ENCODE measurements at regions not wholly inside any gene's neighbourhood (a gene's known extent, or its start where the extent isn't known, plus 50 kb on each side); places are given as distances from the start of the nearest gene placed in this dataset.

DNA sequence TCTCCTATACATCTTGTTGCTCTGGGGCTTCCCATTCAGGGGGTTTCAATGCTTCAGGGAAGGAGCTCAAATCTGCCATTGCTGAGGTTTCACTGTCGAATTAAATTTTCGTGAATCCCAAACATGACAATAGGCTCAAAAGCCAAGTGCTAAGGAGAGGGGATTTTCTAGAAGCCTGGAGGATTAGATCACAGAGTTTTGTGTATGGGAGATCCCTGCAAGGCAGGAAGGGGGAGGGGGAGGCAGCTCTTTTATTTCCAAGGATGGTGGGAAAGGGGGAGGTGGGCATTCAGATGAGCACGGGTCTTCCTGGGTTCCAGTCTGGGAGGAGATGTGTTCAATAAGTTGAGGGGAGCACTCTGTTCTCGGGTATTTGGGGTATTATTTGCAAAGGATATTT lies 69.9 kb upstream of the DLG1 start:
- H3K14ac ChIP-seq (ENCODE audit: insufficient read length) = no peak overlapping the region
- WGBS, 2 experiments (ENCODE audit: extremely low coverage in 1 of 2, insufficient coverage in 1 of 2, insufficient read length in 1 of 2, insufficient replicate concordance in 2 of 2, low coverage in 1 of 2, low lambda C conversion rate in 2 of 2, missing lambda C conversion rate in 1 of 2) = 62% methylated on average over 4 of the region's 4 CpGs; no CpG with 5 or more reads in 1 of the 2 experiments
- no peak overlapping the region for H4K91ac ChIP-seq (replicated peaks; ENCODE audit: insufficient read length, low read length)
- TF ChIP-seq, protein P1, sequence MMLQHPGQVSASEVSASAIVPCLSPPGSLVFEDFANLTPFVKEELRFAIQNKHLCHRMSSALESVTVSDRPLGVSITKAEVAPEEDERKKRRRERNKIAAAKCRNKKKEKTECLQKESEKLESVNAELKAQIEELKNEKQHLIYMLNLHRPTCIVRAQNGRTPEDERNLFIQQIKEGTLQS (IDR thresholded peaks at IDR 0.05; ENCODE audit: insufficient read depth, low read depth, low read length) = no peak
- TF ChIP-seq RFX5 (IDR thresholded peaks at IDR 0.05; ENCODE audit: borderline replicate concordance, low read depth, low read length) = no peak
- TF ChIP-seq SIN3A (conservative IDR thresholded peaks at IDR 0.05 in 1 of 2, IDR thresholded peaks at IDR 0.05 in 1 of 2; ENCODE audit: low read depth in 1 of 2, low read length in 2 of 2) = no peak
- no peak for TF ChIP-seq SRF (IDR thresholded peaks at IDR 0.05; ENCODE audit: low read depth, low read length)
- no peak for TF ChIP-seq CTBP2 (IDR thresholded peaks at IDR 0.05; ENCODE audit: borderline replicate concordance, insufficient read depth, insufficient read length, low read length)
- H3K27ac ChIP-seq (ENCODE audit: low read depth, low read length) = no peak overlapping the region
- no peak overlapping the region for H3K18ac ChIP-seq (ENCODE audit: extremely low read depth, low read length)
- CTCF ChIA-PET (ENCODE audit: partially characterized antibody) = interaction anchor here (1.0 to 2.6 kb wide), 4 partner anchors 15 to 134 kb away, joined by 3 to 12 read pairs (median 4); no protein-coding TSS in a partner anchor
- H2BK20ac ChIP-seq (ENCODE audit: low read length) = no peak overlapping the region
- no peak overlapping the region for H3K4me3 ChIP-seq (ENCODE audit: extremely low read depth in 1 of 4, insufficient read depth in 2 of 4, low read depth in 3 of 4, low read length in 4 of 4)
- FAIRE-seq (no peak), DNase-seq (ENCODE audit: low read depth in 1 of 2, low spot score in 2 of 2) (no peak)
- H3K79me1 ChIP-seq (ENCODE audit: low read depth, low read length) = no peaks in the 10 kb centered on the region; the same call in 1 of the 2 replicates
- no peak overlapping the region for H4K5ac ChIP-seq (ENCODE audit: insufficient read length, low read depth, low read length)
- POLR2A ChIA-PET (ENCODE audit: partially characterized antibody) = interaction anchor here (0.9 to 1.3 kb wide), 2 partner anchors 8 to 71 kb away, joined by 3 to 4 read pairs; partner anchors contain the start of gene DLG1
- no peaks in the 10 kb centered on the region; the same call in 1 of the 2 replicates for H3K23me2 ChIP-seq (ENCODE audit: low read depth, low read length)
- H2BK12ac ChIP-seq (ENCODE audit: low read depth, low read length) = peak overlapping the region; percentile 96; the same call in 1 of the 2 replicates
- H4K20me1 ChIP-seq (replicated peaks in 1 of 2; ENCODE audit: control insufficient read depth in 1 of 2, insufficient read depth in 2 of 2, low read length in 2 of 2) = no peaks in the 10 kb centered on the region
- no peak overlapping the region for H2AFZ ChIP-seq (ENCODE audit: low read length)
- 0 out of 2 replicates have a peak overlapping the region, but pooled peaks have one; percentile 37 for H2BK5ac ChIP-seq (ENCODE audit: low read depth, low read length)
- no peaks in the 10 kb centered on the region for H3K79me2 ChIP-seq (ENCODE audit: control insufficient read depth in 1 of 2, insufficient read depth in 2 of 2, low read length in 2 of 2)
- H3K4me2 ChIP-seq (ENCODE audit: insufficient read depth in 1 of 2, low read depth in 2 of 2, low read length in 2 of 2) = peak overlapping the region; percentile 38 to 39; a peak in 3 of 4 replicates
- H3K27me3 ChIP-seq (replicated peaks in 1 of 4; ENCODE audit: control insufficient read depth in 3 of 4, extremely low read depth in 1 of 4, insufficient read depth in 3 of 4, low read length in 3 of 4) = no peaks in the 10 kb centered on the region; a peak in 1 of 7 replicates
- no peak overlapping the region for H3K4ac ChIP-seq (replicated peaks; ENCODE audit: insufficient read length, low read depth, low read length)
- H3K4me1 ChIP-seq (replicated peaks in 1 of 4; ENCODE audit: control insufficient read depth in 3 of 4, insufficient read depth in 4 of 4, low read length in 3 of 4) = peaks cover 3 to 19% (median 12%) of the 10 kb centered on the region in 4 experiments; a peak in 6 of 7 replicates
- no peak overlapping the region for H3K23ac ChIP-seq (ENCODE audit: insufficient read length)
- H2AK5ac ChIP-seq (ENCODE audit: low read depth, low read length) = no peak overlapping the region
- no peak overlapping the region for H3K56ac ChIP-seq (replicated peaks; ENCODE audit: insufficient read length, low read depth, low read length)
- no peak overlapping the region for H2BK120ac ChIP-seq (replicated peaks; ENCODE audit: low read depth, low read length)
- no peak overlapping the region for H4K8ac ChIP-seq (ENCODE audit: extremely low read depth, insufficient read depth, low read length)
- H3K9ac ChIP-seq (replicated peaks in 1 of 4; ENCODE audit: extremely low read depth in 1 of 4, low read depth in 3 of 4, low read length in 3 of 4) = no peak overlapping the region
- H3K9me3 ChIP-seq (ENCODE audit: insufficient read depth in 2 of 2, low read depth in 1 of 2, low read length in 1 of 2) = no peaks in the 10 kb centered on the region
- no peaks in the 10 kb centered on the region for H3K36me3 ChIP-seq (ENCODE audit: control insufficient read depth in 2 of 4, insufficient read depth in 4 of 4, low read length in 3 of 4)
- H2BK15ac ChIP-seq (ENCODE audit: low read length) = no peak overlapping the region

Measured in H1 (cell line).